ENCODE measurements at regions not wholly inside any gene's neighbourhood (a gene's known extent, or its start where the extent isn't known, plus 50 kb on each side); places are given as distances from the start of the nearest gene placed in this dataset.

GRCh38 chr9:36763778-36764177 lies 191.1 kb downstream of the MELK start (continued):
- TF ChIP-seq TCF12 (IDR thresholded peaks at IDR 0.05; ENCODE audit: low read depth, low read length) (no peak), JUND (IDR thresholded peaks at IDR 0.05; ENCODE audit: low read length) (no peak), CREB1 (IDR thresholded peaks at IDR 0.05) (no peak)

Measured in H1 (cell line).